HG03432 (cell line): ENCODE measurements at regions not wholly inside any gene's neighbourhood (a gene's known extent, or its start where the extent isn't known, plus 50 kb on each side); places are given as distances from the start of the nearest gene placed in this dataset.
A peak's percentile ranks its signal among the peaks of the same experiment; 100 is the strongest.

Experiments
- ATAC-seq: cut with Tn5 transposase; IDR thresholded peaks from one replicate; pipeline ENCODE4 v1.9.1; 2021; ENCODE audit warnings: mild to moderate bottlenecking, moderate library complexity; ENCODE audit not compliant: unreplicated experiment

DNA sequence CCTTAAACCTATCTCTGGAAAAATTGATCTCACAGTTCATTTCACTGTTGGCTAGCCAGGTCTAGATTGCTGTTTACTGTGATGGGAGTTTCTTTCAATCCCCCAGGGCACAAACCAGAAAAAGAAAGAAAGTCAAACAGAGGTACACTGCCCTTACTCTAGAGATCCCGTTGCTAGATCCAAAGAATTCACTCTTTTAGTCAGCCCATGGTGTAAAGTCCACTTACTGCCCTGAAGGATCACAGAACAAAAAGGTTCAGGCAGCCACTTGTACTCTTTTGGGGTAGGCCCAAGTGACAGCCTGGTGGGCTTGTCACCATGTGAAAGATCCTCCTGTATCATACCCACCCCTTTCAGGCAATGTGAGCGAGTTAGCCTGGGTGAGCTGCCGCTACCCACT is 162.6 kb upstream of the CCDC179 start:
- ATAC-seq, result peak; percentile 17

DNA sequence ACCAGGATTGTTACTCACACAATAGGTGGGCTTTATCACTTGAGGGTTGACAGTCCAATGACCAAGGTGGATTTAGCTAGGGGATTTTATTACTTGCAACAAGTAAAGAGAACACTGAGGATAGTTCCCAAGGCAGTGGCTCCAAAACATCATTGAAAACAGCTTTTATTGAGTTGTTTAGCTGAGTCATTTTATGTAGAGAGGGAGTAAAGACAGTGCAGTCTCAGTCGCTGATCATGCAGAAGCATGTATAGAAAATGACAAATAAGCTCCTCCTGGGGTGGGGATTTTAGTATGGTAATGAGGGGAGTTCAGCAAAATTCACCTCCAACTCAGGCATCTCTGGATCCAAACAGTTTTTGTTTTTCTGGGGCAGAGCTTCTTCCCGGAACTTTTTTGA is 163.0 kb upstream of the CCDC179 start:
- ATAC-seq, result peak; percentile 42

GRCh38 chr11:23041001-23041503 is 180.8 kb upstream of the CCDC179 start:
- ATAC-seq, result no peak

DNA sequence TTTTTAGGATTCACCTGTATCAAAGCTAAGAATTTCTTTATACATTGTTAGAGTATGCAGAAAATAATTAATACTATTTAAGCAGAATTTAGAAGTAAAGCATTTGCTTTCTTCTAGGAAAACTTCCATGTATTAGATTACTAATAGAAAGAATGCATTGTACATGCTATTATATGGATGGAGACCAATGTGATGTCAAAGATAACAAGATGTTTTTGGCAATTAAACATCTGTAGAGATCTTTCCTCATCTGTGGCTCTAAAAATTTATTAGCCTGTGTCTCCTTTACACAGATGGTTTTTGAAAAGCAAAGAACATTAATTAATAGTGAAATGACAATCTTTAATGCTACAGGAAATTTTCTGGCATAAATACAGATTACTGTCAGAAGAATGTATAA is 198.4 kb upstream of the CCDC179 start:
- ATAC-seq, result no peak

GRCh38 chr11:23063276-23063675 is 203.0 kb upstream of the CCDC179 start:
- no peak for ATAC-seq

DNA sequence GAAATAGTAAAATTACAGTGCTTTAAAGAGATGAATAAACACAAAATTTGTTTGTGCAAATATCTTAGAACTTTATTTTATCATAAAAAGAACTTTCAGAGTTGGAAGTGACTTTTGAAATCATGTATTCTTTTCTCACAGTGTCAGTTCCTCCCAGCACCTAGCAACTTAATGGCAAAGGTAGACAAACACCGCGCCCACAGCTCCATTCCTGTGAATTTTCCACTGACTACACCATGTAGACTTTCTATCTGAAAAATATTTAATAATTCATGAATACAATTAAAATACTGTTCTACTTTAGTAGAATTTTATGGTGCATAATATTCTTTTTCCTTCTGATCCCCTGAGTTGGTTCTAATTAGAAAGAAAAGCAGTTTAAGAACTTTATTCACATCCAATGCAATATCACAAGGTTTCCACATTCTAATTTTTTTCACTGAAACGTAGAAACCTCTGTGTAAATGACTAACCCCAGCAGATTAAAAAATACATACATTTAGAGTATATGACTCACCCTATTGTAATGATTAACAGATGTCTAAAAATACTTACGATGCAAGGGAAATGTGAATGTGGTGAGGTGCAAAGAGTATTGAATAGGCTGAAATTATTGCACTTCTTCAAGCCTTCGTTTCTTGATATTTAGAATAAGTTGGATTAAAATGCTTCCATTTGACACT is 218.2 kb upstream of the CCDC179 start:
- peak; percentile 82 for ATAC-seq

DNA sequence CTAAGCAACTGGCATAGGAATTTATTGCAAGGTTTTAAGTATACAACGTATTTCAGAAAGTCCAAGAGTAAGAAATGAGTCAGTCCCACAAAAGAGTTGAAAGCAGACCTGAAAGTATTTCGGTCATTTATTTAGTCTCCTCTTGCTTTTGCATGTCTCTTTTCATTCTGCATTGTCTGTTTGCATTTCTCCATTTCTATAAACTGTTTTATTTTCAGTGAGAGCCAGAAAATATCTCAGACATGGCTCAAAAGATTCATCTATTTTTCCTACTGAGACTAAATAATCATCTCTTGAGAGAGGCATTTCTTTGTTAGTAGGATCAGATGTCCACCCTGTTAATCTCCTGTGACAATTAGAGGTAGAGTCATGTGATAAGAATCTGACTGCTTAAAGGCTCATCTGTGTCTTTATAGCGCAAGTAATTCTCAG is 219.1 kb upstream of the CCDC179 start:
- peak; percentile 87 for ATAC-seq

- no peak for ATAC-seq
These were observed 227.1 kb upstream of the CCDC179 start for GRCh38 chr11:23087407-23087806.

GRCh38 chr11:23090659-23091058 is 230.4 kb upstream of the CCDC179 start:
- no peak for ATAC-seq

GRCh38 chr11:23095650-23096189 is 235.4 kb upstream of the CCDC179 start:
- no peak for ATAC-seq

GRCh38 chr11:23097891-23098290 is 237.6 kb upstream of the CCDC179 start:
- peak; percentile 80 for ATAC-seq

DNA sequence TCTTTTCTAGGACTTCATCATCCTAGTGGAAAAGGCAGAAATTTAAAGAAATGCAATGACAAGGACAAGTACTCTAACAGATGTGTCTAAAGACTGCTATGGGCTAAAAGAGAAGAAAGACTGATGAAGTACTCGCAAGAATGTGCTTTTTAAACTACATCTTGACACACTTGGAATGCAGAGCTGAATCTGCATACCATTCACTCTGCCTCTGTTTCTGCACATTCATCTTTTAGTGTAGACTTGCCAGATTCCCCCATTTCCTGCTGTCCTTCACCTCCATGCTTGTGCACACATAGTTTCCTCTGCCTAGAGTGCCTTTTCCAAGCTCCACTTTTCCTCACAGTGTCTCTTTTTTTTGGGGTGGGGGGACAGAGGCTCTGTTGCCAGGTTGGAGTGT is 239.0 kb upstream of the CCDC179 start:
- no peak for ATAC-seq

GRCh38 chr11:23100726-23101125 is 240.5 kb upstream of the CCDC179 start:
- no peak for ATAC-seq

DNA sequence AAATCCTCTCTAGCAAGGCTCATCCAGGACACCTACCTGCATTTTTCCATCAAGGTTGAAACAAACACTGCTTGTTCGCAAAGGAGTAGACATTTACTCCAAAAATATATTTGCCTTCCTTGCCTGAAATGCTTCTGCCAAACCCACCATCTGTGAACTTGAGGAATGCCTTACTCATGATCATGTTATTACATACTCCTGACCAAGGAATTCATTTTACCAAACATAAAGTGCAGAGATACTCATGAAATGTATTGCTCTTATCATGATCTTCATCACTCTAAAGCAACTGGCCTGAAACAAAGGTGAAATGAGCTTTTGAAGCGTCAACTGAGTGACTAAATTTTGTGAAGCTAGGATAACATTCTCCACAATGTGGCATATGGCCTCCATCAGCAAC is 243.1 kb upstream of the CCDC179 start:
- ATAC-seq, result no peak

GRCh38 chr11:23111527-23111926 is 251.3 kb upstream of the CCDC179 start:
- ATAC-seq, result no peak

DNA sequence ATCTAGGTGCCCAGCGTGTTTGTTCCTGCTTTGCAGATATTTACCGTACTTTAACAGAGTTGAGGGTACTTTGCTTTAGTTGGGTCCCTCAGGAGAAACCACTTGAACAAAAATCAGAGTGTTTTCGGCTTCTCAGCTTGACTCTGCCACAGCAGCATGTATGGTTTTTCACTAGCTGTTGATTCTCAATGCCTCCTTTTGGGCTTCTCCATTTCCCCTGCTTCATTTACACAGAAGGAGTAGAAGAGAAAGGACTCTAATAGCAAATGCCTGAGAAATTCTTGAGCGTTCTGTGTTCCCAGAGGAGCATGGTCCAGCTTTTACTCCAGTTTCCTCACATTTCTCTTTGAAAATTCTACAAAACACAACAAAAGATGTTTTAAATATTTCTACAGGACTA is 252.1 kb upstream of the CCDC179 start:
- no peak for ATAC-seq

DNA sequence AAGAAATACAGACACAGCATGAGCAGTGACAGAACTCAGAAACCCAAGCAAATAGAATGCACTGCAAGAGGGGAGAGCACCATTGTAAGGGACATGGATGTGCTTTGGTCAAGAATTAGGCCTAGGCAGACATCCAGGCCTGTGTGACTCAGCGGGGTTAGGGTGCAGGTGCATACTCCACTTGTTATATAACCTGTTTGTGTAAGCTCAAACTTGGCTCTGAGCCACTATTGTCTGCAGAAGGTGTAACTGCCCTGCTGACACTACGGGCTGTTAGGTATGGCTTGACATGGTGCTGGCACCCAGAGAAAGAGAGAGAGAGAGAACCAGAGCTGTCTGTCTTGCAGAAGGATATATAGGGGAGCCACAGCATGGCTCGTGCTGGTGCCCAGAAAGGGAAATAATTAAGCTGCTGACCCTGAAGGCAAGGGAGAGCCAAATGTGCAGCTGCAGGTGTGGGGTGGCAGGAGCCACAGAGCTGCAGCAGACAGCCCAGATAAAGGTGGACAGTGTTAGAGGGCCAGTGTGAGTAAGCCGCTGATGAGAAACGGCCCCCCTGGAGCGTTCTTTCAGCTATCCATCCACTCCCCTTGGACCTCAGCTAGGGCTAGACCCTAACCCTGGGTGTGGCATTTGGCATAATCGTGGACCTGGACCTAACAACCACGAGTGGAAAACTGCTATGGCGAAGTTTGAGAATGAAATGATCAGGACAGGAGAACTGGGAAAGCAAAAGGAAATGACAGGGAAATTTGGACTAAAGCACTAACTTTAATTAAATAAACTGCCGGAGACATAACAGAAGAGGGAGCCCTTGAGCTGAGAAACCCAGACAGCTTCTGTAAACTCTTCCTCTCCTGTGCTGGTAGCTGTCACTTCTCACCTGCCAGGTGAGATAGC is 253.0 kb upstream of the CCDC179 start:
- ATAC-seq, result peak; percentile 63

DNA sequence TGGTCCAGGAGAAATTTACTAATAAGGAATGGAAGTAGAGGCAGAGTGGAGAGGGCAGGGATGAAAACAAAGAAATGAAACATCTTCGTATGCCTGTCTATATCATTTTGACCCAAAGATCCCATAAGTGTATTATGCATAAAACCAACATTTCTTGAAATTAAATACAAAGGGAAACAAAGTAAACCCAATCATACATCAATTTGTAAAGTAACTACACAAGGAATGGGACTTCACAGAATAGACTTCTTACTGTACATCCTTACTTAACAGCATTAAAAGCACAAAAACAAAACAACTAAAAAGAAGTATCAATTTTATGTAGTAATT is 253.6 kb upstream of the CCDC179 start:
- ATAC-seq, result no peak

- peak; percentile 60 for ATAC-seq
These were observed 263.5 kb upstream of the CCDC179 start for GRCh38 chr11:23123753-23124152.

GRCh38 chr11:23124249-23124648 is 264.0 kb upstream of the CCDC179 start:
- no peak for ATAC-seq

- ATAC-seq, result no peak
These were observed 264.7 kb upstream of the CCDC179 start for GRCh38 chr11:23124996-23125395.

DNA sequence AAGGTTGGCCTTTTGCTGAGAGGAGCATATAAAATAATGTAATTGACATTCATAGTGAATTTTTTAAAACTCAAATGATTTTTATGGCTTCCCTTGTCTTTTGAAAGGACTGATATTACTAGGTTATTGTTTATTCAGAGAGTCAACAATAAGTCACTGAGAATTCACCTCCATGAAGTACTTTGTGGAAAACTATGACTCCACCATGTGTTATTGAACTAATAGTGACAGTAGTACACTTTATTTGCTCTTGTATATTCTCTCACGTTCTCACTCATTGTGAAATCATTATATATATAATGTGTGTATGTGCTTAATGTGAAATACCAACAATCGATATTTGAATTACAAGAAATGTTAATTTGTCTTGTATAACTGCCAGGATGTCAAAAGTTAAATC is 267.4 kb upstream of the CCDC179 start:
- ATAC-seq, result no peak
